ENCODE measurements at regions not wholly inside any gene's neighbourhood (a gene's known extent, or its start where the extent isn't known, plus 50 kb on each side); places are given as distances from the start of the nearest gene placed in this dataset.

- TF ChIP-seq CTCF (IDR thresholded peaks at IDR 0.05) (no peak), POLR2A (IDR thresholded peaks at IDR 0.05) (no peak)
Observed at GRCh38 chr20:22387452-22387851, 196.9 kb downstream of the FOXA2 start.
